Erythroblast (primary cell): ENCODE measurements at regions not wholly inside any gene's neighbourhood (a gene's known extent, or its start where the extent isn't known, plus 50 kb on each side); places are given as distances from the start of the nearest gene placed in this dataset.

Source experiments
- GATA1 ChIP-seq: IDR thresholded peaks from 2 replicates; pipeline ENCODE4 v1.6.1; 2011; ENCODE audit warnings: low read depth, mild to moderate bottlenecking, control low read depth, low read length, moderate library complexity
- POLR2A ChIP-seq: IDR thresholded peaks from 2 replicates; pipeline ENCODE4 v1.6.1; 2011; ENCODE audit warnings: mild to moderate bottlenecking, low read length

DNA sequence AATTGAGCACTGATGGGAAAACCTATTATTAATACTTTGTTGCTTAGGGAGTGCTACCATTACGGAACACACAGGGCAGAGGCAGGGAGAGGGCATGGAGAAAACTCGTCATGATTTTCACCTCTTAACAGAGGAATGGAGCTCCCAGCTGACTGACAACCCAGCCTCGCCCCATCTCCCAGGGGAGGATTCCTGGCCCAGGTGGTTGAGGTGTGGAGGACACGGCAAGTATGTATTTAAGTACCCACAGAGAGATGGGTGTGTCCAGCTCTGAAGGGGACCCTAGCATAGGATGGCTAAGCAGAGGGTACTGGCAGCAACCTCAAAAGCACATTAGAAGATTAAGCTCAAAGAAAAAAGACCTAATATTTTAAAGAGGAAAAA lies 261.9 kb upstream of the MOCS1 start:
- no peak for TF ChIP-seq POLR2A
- no peak for TF ChIP-seq GATA1
